Tibial artery (tissue), 4 donors: ENCODE measurements at regions not wholly inside any gene's neighbourhood (a gene's known extent, or its start where the extent isn't known, plus 50 kb on each side); places are given as distances from the start of the nearest gene placed in this dataset.

Experiments
- DNase-seq, 2 donors: peaks; one replicate each; pipeline ENCODE4 v3.0.0-alpha.2; 2019
- H3K27ac ChIP-seq, 2 donors: fragments of 200-600 bp; sonication (generic) in 1 of 2; 1 replicate in 1 of 2; 2 replicates in 1 of 2; pipeline ENCODE4 v1.5.1; 2018 to 2019; ENCODE audit warnings: mild to moderate bottlenecking in 1 of 2
- H3K27me3 ChIP-seq, 2 donors: fragments of 200-600 bp; sonication (generic) in 1 of 2; one replicate each; pipeline versions ENCODE4 v1.5.1 to v1.6.0; 2016 to 2019
- H3K36me3 ChIP-seq, 3 donors: fragments of 200-600 bp; sonication (generic) in 2 of 3; one replicate each; pipeline ENCODE4 v1.5.1; 2016 to 2019; ENCODE audit warnings: mild to moderate bottlenecking in 2 of 3
- H3K4me1 ChIP-seq, 4 donors: fragments of 200-600 bp; sonication (generic) in 2 of 4; 1 replicate in 3 of 4; 2 replicates in 1 of 4; pipeline ENCODE4 v1.5.1; 2016 to 2019
- H3K4me3 ChIP-seq, 2 donors: fragments of 200-600 bp; sonication (generic) in 1 of 2; 1 replicate in 1 of 2; 2 replicates in 1 of 2; pipeline ENCODE4 v1.5.1; 2018 to 2019; ENCODE audit warnings: mild to moderate bottlenecking in 2 of 2
- H3K9me3 ChIP-seq, 3 donors: fragments of 200-600 bp; sonication (generic) in 1 of 3; one replicate each; pipeline ENCODE4 v1.5.1; 2016 to 2019
- CTCF ChIP-seq, 2 experiments: fragments of 200-600 bp in 1 of 2; fragments of 450-650 bp in 1 of 2; IDR thresholded peaks; one replicate each; pipeline ENCODE4 v1.5.1; 2017 to 2019; ENCODE audit warnings: antibody characterized with exemption in 2 of 2, mild to moderate bottlenecking in 1 of 2, moderate library complexity in 1 of 2
- intact Hi-C: fragments of 100-400 bp; cut with DNase I; formaldehyde crosslinking; loops from one replicate; pipeline ENCODE4 v1.15.0; 2023; ENCODE audit warnings: low total_unique reads

- H3K4me1 ChIP-seq: peaks cover 0 to 4% (median 0%) of the 10 kb centered on the region in 4 donors
- no peak for TF ChIP-seq CTCF (IDR thresholded peaks at IDR 0.05)
- no peak overlapping the region for H3K27ac ChIP-seq
- no peaks in the 10 kb centered on the region for H3K9me3 ChIP-seq
- H3K27me3 ChIP-seq: peaks cover 0 to 99% of the 10 kb centered on the region in 2 donors
- H3K36me3 ChIP-seq: no peaks in the 10 kb centered on the region
- intact Hi-C loops: no loop called here
- H3K4me3 ChIP-seq: no peak overlapping the region
- no peak for DNase-seq
Observed at GRCh38 chr9:135344915-135345500, 134.6 kb upstream of the PPP1R26 start.

GRCh38 chr9:135345775-135346433, 133.7 kb upstream of the PPP1R26 start:
- no peak for DNase-seq
- H3K27ac ChIP-seq: no peak overlapping the region
- peaks cover 0 to 95% of the 10 kb centered on the region in 2 donors for H3K27me3 ChIP-seq
- no peaks in the 10 kb centered on the region for H3K36me3 ChIP-seq
- H3K4me3 ChIP-seq: no peak overlapping the region
- H3K9me3 ChIP-seq: no peaks in the 10 kb centered on the region
- intact Hi-C loops: no loop called here
- TF ChIP-seq CTCF (IDR thresholded peaks at IDR 0.05): no peak
- peaks cover 0 to 4% (median 0%) of the 10 kb centered on the region in 4 donors for H3K4me1 ChIP-seq

- DNase-seq: no peak
- H3K4me1 ChIP-seq: peaks cover 0 to 4% (median 0%) of the 10 kb centered on the region in 4 donors
- no peaks in the 10 kb centered on the region for H3K36me3 ChIP-seq
- H3K27me3 ChIP-seq: peaks cover 0 to 93% of the 10 kb centered on the region in 2 donors
- TF ChIP-seq CTCF (IDR thresholded peaks at IDR 0.05): no peak
- no peak overlapping the region for H3K27ac ChIP-seq
- intact Hi-C loops: no loop called here
- no peaks in the 10 kb centered on the region for H3K9me3 ChIP-seq
- no peak overlapping the region for H3K4me3 ChIP-seq
Observed at GRCh38 chr9:135346438-135347050, 133.0 kb upstream of the PPP1R26 start.

GRCh38 chr9:135347461-135347860, 132.1 kb upstream of the PPP1R26 start:
- DNase-seq: no peak
- intact Hi-C loops: no loop called here
- TF ChIP-seq CTCF (IDR thresholded peaks at IDR 0.05): no peak
- H3K36me3 ChIP-seq: no peaks in the 10 kb centered on the region
- no peak overlapping the region for H3K27ac ChIP-seq
- peaks cover 0 to 87% of the 10 kb centered on the region in 2 donors for H3K27me3 ChIP-seq
- no peak overlapping the region for H3K4me3 ChIP-seq
- no peaks in the 10 kb centered on the region for H3K9me3 ChIP-seq
- peaks cover 0 to 4% (median 0%) of the 10 kb centered on the region in 4 donors for H3K4me1 ChIP-seq

GRCh38 chr9:135348076-135348787, 131.3 kb upstream of the PPP1R26 start:
- H3K27me3 ChIP-seq: peaks cover 0 to 86% of the 10 kb centered on the region in 2 donors
- no peaks in the 10 kb centered on the region for H3K36me3 ChIP-seq
- no peaks in the 10 kb centered on the region for H3K9me3 ChIP-seq
- H3K4me3 ChIP-seq: no peak overlapping the region
- no peak overlapping the region for H3K27ac ChIP-seq
- intact Hi-C loops: no loop called here
- TF ChIP-seq CTCF (IDR thresholded peaks at IDR 0.05): no peak
- H3K4me1 ChIP-seq: peaks cover 0 to 4% (median 0%) of the 10 kb centered on the region in 4 donors
- DNase-seq: no peak
